Pancreas (tissue), 10 donors: ENCODE measurements at regions not wholly inside any gene's neighbourhood (a gene's known extent, or its start where the extent isn't known, plus 50 kb on each side); places are given as distances from the start of the nearest gene placed in this dataset.

Experiments
- ATAC-seq, 4 donors: fragments of 200-7000 bp; cut with Tn5 transposase; one replicate each; pipeline versions ENCODE4 v1.8.0 to v1.9.1; 2020; ENCODE audit warnings: mild to moderate bottlenecking in 4 of 4, moderate library complexity in 4 of 4
- DNase-seq, 6 donors: peaks; one replicate each; pipeline ENCODE4 v3.0.0-alpha.2; 2020
- FAIRE-seq: peaks from 2 replicates; lab custom pipeline; 2012; peaks lifted over from hg19 to GRCh38; lab: Jason Lieb, UNC
- H3K27ac ChIP-seq, 4 donors: fragments of 200-600 bp; sonication (generic); 1 replicate in 3 of 4; 2 replicates in 1 of 4; pipeline versions ENCODE4 v1.5.0 to v1.8.0; 2020
- H3K27me3 ChIP-seq, 4 donors: fragments of 200-600 bp; one replicate each; pipeline ENCODE4 v1.8.0; 2021
- H3K36me3 ChIP-seq, 3 donors: fragments of 200-600 bp; sonication (generic) in 1 of 3; one replicate each; pipeline versions ENCODE4 v1.5.0 to v1.8.0; 2020 to 2021
- H3K4me1 ChIP-seq, 3 donors: fragments of 200-600 bp; one replicate each; pipeline ENCODE4 v1.8.0; 2021
- H3K4me3 ChIP-seq, 4 donors: fragments of 200-600 bp; sonication (generic) in 2 of 4; one replicate each; pipeline versions ENCODE4 v1.5.0 to v1.8.0; 2020 to 2021
- H3K9me3 ChIP-seq, 4 donors: fragments of 200-600 bp; one replicate each; pipeline ENCODE4 v1.8.0; 2021
- WGBS, 2 donors: extraction: QIAGEN DNeasy Blood & Tissue Kit; methylation state at CpG; one replicate each; pipeline ENCODE4 v1.1.7; 2013; 5-methylcytosine and 5-hydroxymethylcytosine counted together
- intact Hi-C, 3 donors: fragments of 100-400 bp; cut with DNase I; formaldehyde crosslinking; loops; one replicate each; pipeline versions ENCODE4 v1.11.1 to v1.14.2; 2022
- TF ChIP-seq, protein P1 (sequence below), 4 donors: fragments of 200-600 bp; sonication (generic) in 3 of 4; IDR thresholded peaks; one replicate each; pipeline versions ENCODE4 v1.5.0 to v1.8.0; 2021; ENCODE audit warnings: antibody characterized with exemption in 4 of 4
- donor health status: healthy with polysubstance abuse.
- donor health status: DM: no; HTN: no; CAD: no; lungs with moderate emphysema.
- donor health status: DM: no; HTN: no; CAD: no.
- donor health status: control.
- donor health status: control.
- donor health status: Bipolar disorder and iron deficiency.
- donor health status: DM: yes; HTN: yes; CAD: no.
- donor health status: DM: no; HTN: no; CAD: no.
- donor health status: DM: no; HTN: no; CAD: no.
- donor health status: DM: yes; HTN: yes; CAD: no.

DNA sequence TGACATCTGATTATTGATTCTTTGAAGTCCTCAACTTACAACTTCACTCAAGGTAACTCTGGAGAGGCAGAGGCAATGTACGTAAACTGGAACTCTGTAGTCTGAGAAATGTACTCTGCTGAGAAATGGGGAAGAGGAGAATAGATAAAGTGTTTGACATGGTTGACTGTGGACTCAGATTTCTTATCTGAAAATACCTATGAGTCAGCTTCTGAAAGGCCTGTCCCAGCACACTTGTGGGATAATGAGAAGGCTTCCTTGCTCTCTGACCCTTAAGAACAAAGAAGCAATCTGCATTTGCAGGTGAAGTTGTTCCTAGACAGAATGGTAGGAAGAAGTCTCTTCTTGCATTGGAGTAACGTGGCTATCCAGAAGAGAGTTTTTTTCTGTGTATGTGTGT, 1573.5 kb downstream of the BRINP3 start:
- DNase-seq (no peak), FAIRE-seq (no peak), ATAC-seq (no peak)
- Histone ChIP-seq H3K27me3 (no peaks in the 10 kb centered on the region), H3K9me3 (no peaks in the 10 kb centered on the region), H3K36me3 (no peaks in the 10 kb centered on the region), H3K4me1 (no peaks in the 10 kb centered on the region), H3K4me3 (no peak overlapping the region), H3K27ac (no peak overlapping the region)
- WGBS, 2 donors, result 42 to 45% methylated on average over 2 of the region's 2 CpGs
- intact Hi-C loops, result no loop called here
- TF ChIP-seq, protein P1, sequence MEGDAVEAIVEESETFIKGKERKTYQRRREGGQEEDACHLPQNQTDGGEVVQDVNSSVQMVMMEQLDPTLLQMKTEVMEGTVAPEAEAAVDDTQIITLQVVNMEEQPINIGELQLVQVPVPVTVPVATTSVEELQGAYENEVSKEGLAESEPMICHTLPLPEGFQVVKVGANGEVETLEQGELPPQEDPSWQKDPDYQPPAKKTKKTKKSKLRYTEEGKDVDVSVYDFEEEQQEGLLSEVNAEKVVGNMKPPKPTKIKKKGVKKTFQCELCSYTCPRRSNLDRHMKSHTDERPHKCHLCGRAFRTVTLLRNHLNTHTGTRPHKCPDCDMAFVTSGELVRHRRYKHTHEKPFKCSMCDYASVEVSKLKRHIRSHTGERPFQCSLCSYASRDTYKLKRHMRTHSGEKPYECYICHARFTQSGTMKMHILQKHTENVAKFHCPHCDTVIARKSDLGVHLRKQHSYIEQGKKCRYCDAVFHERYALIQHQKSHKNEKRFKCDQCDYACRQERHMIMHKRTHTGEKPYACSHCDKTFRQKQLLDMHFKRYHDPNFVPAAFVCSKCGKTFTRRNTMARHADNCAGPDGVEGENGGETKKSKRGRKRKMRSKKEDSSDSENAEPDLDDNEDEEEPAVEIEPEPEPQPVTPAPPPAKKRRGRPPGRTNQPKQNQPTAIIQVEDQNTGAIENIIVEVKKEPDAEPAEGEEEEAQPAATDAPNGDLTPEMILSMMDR (IDR thresholded peaks at IDR 0.05), result no peak

DNA sequence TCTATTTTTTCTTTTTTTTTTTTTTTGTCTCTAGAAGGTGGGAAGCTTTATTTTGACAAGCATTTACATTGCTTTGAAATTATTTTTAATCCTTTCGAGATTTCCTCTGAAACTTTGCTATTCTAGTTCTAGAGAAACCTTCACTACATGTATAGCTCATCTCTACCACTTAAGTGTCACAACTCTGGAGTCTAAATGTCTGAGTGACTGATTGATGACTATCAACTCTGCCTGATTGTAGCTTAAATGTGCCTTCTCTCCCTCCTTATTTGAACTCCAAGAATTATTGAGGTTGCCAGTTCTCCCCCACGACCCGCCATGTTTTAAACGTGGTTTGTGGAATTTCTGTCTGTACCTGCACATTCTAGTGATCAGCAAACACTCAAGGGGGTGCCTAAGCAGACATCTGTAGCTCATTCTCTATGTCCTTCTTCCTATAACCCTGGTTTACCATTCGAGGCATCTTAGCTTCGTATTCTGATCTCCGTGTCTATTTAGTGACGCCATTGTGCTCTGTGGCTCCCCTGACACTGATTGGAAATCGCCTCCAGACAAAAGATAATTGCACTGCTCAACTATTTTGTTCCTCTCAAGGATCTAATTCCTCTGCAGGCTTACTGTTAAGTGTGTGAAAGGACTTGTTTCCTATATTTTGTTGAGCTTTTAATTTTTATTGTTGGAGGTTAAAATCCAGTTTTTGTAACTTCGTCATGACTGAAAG, 1570.6 kb downstream of the BRINP3 start:
- intact Hi-C loops, result no loop called here
- H3K27me3 ChIP-seq, result no peaks in the 10 kb centered on the region
- H3K4me3 ChIP-seq, result no peak overlapping the region
- H3K36me3 ChIP-seq, result no peaks in the 10 kb centered on the region
- DNase-seq (no peak), FAIRE-seq (no peak), ATAC-seq (no peak)
- no peak overlapping the region for H3K27ac ChIP-seq
- no peaks in the 10 kb centered on the region for H3K4me1 ChIP-seq
- TF ChIP-seq, protein P1 (IDR thresholded peaks at IDR 0.05), result no peak
- WGBS, 2 donors, result 61 to 73% methylated on average over 10 of the region's 10 CpGs
- no peaks in the 10 kb centered on the region for H3K9me3 ChIP-seq

DNA sequence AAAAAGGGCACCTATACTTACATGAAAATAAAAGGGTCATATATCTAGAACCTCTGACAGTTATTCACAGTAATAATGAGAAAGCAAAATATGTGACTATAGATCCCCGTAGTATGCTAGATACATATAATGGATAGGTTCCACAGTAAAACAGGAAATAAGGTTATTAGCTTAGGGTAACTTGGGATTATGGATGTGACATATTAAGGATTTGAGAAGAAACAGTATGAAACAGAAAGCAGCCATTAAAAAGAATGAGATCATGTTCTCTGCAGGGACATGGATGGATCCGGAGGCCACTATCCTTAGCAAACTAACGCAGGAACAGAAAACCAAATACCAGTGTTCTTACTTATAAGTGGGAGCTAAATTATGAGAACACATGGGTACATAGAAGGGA, 1547.3 kb downstream of the BRINP3 start:
- H3K36me3 ChIP-seq, result no peaks in the 10 kb centered on the region
- no peak overlapping the region for H3K27ac ChIP-seq
- ATAC-seq (no peak), FAIRE-seq (no peak), DNase-seq (no peak)
- no peak overlapping the region for H3K4me3 ChIP-seq
- WGBS, 2 donors, result 63 to 76% methylated on average over 3 of the region's 3 CpGs
- TF ChIP-seq, protein P1 (IDR thresholded peaks at IDR 0.05), result no peak
- intact Hi-C loops, result no loop called here
- H3K4me1 ChIP-seq, result no peaks in the 10 kb centered on the region
- no peaks in the 10 kb centered on the region for H3K27me3 ChIP-seq
- H3K9me3 ChIP-seq, result no peaks in the 10 kb centered on the region

DNA sequence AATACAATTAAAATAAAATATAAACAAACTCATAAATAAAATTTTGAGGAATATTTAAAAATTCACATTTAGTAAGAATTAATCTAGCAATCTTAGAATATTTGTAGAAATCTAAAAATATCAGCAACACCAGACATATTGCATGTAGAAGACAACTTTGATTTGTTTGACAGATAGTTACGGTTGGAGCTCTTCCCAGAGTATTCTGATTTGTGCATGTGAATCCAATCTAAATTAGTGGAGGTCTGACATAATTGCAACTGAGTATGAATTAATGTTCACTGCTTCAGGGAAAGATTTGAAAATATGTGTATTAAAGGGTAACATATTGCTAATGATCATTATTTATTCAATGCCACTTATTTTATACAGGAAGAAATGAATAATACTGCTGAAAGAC, 1546.2 kb downstream of the BRINP3 start:
- no peaks in the 10 kb centered on the region for H3K9me3 ChIP-seq
- ATAC-seq (no peak), FAIRE-seq (no peak), DNase-seq (no peak)
- no peaks in the 10 kb centered on the region for H3K4me1 ChIP-seq
- intact Hi-C loops, result no loop called here
- WGBS, 2 donors, result 67 to 75% methylated on average over 1 of the region's 1 CpG
- no peaks in the 10 kb centered on the region for H3K27me3 ChIP-seq
- H3K27ac ChIP-seq, result no peak overlapping the region
- H3K36me3 ChIP-seq, result no peaks in the 10 kb centered on the region
- H3K4me3 ChIP-seq, result no peak overlapping the region
- TF ChIP-seq, protein P1 (IDR thresholded peaks at IDR 0.05), result no peak

DNA sequence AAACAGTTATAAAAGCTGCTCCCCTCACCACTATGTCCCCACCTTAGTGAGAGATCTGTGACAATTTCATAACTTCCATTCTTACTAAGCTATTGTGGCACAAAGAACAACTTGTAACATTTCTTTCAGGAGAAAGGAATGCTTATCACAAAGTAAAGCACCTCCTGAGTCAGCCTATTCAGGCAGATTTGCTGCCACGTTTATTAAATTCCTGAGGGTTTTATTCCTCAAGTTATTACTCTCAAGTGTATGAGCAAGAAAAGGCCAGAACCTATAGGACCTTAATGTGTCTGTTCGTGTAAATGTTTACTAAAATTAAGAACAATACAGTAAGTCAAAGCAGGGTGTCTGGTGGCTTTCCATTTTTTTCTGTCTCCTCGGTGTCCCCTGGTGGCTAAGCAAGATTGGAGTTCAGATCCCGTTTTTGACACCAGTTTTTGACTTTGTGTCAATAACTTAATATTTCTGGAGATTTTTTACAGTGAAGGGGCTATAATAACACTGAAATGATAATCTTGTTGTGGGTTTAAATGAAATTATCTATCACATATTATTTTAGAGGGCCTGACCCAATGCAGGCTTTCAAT, 1539.6 kb downstream of the BRINP3 start:
- whole genome bisulfite sequencing, 2 donors, result 21 to 25% methylated on average over 4 of the region's 4 CpGs
- intact Hi-C loops, result no loop called here

More for the DNA sequence above, 1539.6 kb downstream of the BRINP3 start:
- DNase-seq (no peak), ATAC-seq (no peak), FAIRE-seq (no peak)
- Histone ChIP-seq H3K9me3 (no peaks in the 10 kb centered on the region), H3K27ac (no peak overlapping the region), H3K4me3 (no peak overlapping the region), H3K36me3 (no peaks in the 10 kb centered on the region), H3K27me3 (no peaks in the 10 kb centered on the region), H3K4me1 (no peaks in the 10 kb centered on the region)
- TF ChIP-seq, protein P1 (IDR thresholded peaks at IDR 0.05), result no peak
